ENCODE measurements at regions not wholly inside any gene's neighbourhood (a gene's known extent, or its start where the extent isn't known, plus 50 kb on each side); places are given as distances from the start of the nearest gene placed in this dataset.
"Not testable (repeated sequence)": the region's sequence is repeated elsewhere in the genome, so short reads cannot be mapped to it uniquely, and the experiment has no call there.

DNA sequence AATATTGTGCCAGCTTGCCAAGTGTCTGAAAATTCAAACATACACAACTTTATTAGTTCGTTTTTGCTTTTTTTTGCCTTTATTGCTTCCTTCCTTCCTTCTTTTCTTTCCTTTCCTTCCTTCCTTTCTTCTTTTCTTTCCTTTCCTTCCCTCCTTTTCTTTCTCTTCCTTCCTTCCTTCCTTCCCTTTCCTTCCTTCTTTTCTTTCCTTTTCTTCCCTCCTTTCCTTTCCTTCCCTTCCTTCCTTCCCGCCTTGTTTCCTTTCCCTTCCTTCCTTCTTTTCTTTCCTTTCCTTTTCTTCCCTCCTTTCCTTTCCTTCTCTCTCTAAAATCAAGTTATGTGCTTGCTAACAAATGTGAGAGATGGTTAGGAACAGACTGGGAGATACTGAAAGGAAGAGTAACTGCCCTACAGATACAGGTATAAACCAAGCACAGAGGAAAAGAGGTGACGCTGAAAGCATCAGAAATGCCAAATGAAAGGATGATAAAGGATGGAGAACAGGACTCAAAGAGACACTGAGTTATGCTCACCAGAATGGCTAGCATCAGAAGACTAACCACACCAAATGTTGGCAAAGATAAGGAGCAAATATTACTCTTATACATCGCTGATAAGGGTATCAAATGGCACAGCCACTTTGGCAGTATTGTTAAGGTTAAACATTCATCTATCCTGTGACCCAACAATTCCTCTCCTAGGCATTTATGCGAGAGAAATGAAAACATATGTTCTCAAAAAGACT lies 151.6 kb downstream of the MREG start:
- no peak for DNase-seq

DNA sequence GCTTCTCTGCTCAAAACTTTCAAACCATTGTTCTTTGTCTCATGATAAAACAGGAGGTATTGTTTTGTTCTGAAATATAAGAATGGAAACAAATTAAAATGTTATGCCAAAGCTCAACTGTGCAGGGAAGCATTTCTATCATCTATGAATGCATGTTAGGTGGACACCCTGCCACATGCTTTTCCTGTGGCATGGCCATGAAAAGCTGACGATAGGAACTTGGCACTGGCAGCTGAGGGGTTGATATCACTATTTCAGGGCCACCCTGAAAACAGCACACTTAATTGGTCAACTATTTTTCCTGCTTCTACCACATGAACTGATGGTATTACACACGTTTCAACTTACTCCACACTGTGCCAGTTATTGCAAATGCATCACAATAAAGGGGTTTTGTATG lies 157.3 kb downstream of the MREG start:
- no peak for DNase-seq

DNA sequence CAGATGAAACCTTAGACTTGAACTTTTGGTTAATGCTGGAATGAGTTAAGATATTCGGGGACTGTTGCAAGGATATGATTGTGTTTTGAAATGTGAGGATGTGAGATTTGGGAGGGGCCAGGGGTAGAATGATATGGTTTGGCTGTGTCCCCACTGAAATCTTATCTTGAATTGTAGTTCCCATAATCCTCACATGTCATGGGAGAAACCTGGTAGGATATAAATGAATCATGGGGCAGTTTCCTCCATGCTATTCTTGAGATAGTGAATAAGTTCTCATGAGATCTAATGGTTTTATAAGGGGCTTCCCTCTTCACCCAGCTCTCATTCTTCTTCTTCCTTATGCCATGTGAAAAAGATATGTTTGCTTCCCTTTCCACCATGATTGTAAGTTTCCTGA lies 158.0 kb downstream of the MREG start:
- not testable (repeated sequence) for DNase-seq

DNA sequence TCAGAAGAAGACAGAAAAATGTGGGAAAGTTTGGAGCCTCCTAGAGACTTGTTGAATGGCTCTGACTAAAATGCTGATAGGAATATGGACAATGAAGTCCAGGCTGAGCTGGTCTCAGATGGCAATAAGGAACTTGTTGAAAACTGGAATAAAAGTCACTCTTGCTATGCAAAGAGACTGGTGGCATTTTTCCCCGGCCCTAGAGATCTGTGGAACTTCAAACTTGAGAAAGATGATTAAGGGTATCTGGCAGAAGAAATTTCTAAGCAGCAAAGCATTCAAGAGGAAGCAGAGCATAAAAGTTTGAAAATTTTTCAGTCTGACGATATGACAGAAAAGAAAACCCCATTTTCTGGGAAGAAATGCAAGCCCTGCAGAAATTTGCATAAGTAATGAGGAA lies 159.3 kb downstream of the MREG start:
- DNase-seq, result no peak

DNA sequence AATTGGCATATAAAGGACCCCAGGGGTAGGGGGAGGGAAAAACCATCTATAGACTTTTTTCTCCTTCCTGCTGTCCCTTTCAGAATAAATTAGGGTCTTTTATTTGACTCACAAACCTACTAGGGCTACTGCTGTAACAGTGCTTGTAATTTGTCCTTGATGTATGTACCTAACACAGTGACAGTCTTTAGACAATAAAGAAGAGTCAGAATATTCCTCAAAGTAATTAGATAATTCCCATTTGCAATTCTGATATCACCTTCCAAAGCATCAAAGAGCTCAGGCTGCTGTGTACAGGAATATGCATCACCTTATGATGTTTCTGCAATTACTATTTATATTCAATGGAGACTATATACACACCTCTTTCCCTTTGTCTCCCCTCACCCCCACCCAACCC lies 161.7 kb downstream of the MREG start:
- DNase-seq, result no peak

DNA sequence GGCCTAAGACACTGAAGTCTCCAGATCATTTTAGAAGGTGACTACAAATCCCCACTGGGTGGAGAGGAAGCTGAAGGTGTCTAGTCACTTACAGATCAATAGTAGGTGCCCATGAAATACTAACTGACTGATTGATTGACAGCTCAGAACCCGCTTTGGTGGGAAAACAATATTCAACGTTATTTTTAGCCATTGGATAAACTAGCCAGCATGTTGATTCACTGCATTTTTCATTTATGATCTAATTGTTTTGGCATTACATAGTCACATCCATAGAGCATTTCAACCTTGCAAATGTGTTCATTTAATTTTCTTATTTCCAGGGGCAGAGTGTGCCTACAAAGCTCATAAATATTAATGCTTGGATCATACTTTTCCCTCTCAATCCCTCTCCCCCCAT lies 162.3 kb downstream of the MREG start:
- no peak for DNase-seq

DNA sequence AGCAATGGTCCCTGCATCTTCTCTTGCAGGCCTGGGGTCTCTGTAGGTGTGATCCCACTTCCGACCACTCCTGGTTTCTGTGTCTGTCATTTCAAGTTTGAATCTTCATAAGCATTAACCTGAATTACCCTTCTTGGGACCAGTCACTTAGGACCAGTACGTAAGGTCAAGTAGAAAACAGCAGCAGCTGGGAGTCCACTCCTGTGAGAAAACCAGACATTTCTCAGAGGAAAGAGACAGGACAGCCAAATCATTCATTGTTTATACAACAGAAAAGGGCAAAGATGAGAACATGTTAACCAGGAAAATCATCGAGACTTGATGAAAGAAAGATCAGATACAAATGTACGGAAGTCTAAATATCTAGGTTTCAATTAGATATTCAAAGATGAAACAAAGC lies 163.0 kb downstream of the MREG start:
- no peak for DNase-seq

DNA sequence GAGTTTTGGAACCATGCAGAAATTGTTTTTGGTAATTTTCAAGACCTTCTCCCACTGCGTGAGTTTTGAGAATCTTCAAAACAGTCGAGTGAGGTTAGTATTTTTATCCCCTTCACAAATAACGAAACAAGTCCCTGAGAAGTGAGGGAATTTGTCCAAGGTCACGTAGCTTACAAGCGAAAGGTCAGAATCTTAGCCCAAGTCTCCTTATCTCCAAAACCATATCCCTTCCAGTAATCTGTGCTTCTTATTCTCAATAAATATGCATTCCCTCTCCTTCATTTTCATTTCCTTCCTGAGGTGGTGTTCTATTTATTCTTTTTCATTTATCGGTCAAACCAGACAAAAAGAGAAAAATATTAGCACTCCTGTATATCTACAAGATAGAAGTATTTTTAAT lies 163.6 kb downstream of the MREG start:
- no peak for DNase-seq

DNA sequence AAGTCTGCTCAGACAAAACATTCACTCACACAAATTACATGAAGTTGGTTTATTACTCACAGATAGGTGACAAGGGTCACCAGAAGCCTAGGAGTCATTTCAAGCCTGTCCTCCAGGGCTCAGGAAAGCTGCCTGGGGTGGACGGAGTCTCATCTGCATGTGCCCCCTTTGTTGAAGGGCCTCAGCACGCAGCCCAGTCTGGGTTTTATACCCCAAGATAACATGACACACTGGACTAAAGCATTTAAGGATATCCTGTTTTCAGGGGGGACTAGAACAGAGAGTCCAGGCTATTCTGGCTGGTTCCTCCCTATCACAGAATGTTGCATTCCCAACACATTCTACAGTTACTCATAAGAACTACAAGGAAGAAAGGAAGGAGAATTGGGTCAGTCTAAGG lies 164.7 kb downstream of the MREG start:
- no peak for DNase-seq

DNA sequence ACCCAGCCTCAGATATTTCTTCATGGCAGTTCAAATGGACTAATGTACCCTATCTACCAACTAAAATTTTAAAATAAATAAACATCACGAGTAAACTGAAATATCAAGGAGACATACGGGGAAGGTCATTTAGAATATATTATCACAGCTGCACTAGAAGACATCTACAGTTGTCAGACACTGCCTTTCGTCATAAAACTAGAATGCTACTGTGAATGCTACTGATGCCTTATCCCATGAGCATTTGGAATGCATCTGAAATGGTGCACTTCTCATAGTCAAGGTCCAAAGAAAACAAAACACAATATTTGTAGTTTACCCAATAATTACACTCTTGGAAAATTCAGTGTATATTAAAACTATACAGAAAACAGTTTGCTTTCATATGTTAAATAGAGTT lies 165.2 kb downstream of the MREG start:
- no peak for DNase-seq

DNA sequence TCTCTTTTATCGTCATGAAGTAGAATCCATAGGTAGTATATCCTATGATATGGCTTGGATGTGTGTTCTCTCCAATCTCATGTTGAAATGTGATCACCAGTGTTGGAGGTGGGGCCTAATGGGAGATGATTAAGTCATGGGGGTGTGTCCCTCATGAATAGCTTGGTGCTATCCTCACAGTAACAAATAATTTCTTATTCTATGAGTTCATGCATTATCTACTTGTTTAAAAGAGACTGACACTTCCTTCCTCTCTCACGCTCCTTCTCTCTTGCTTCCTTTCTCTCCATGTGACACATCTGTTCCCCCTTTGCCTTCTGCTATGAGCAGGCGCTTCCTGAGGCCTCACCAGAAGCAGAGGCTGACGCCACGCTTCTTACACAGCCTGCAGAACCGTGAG lies 165.6 kb downstream of the MREG start:
- no peak for DNase-seq

DNA sequence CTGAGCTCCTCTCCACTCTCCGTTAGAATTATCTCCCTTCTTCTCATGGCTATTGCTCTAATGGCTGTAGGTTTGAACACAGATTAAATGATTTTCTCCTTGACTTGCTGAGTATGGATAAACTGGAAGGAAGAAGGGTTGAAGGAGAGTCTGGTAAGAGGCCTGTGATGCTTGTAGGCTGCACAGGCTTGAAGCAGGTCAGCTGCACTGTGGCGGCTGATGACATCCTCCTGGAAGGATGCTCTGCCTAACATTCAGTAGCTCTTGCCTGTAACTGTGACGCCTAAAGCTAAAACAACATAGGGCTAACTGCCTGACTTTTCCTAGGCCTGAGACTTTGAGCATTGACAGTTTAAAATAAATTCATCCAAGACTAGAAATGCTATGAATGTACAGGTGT lies 166.3 kb downstream of the MREG start:
- no peak for DNase-seq

DNA sequence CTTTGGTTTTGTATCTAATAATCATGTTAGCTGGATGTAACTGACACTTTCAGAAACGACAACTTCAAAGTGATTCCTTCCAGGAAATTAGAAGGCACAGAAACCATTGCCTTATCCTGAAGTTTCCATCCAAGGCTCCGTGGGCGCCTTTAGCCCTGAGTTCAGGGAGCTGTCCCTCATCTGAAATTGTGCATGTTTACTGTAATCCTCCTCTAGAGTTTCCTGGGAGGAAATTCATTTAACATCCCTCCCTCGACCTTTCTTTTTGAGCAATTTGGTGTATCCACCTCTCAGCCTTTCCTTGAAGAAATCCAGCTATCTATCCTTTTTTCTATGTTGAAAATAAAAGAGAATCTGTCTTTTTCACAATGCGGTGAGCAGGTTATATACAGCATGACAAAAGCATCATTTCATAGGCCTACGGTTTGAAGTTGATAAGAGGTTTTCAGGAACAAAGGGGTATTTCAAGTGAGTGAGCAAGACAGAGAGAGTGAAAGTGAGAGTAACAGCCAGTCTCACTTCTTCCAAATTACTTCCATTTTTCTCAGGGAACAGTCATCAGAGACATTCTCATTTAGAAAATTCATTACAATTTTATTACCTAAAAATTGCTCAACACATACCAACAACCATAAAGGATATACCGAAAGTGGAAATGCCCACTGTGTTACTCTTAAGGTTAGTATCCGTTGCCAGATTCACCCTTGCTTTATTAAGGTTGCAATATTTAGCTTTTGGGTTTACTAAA lies 167.3 kb downstream of the MREG start:
- DNase-seq, result no peak

DNA sequence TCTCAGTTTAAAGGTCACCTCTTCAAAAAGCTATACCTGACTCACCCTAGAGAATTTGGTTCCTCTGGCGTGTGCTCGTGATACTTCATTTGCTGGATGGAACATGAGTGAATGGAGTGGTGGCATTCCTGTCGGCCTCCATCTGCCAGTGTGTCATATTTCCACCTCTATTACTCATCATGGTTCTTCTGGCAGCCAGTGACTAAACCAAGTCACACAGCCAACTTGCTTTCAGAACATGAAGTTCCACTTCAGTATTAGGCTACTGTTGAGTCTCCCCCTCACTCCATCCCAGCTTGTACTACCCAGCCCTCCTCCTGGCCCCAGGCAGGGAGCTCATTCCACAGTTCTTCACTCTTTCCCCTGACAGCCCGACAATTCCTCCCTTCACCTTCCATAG lies 169.8 kb downstream of the MREG start:
- DNase-seq, result peak in 1 of 2 experiments; percentile 27

DNA sequence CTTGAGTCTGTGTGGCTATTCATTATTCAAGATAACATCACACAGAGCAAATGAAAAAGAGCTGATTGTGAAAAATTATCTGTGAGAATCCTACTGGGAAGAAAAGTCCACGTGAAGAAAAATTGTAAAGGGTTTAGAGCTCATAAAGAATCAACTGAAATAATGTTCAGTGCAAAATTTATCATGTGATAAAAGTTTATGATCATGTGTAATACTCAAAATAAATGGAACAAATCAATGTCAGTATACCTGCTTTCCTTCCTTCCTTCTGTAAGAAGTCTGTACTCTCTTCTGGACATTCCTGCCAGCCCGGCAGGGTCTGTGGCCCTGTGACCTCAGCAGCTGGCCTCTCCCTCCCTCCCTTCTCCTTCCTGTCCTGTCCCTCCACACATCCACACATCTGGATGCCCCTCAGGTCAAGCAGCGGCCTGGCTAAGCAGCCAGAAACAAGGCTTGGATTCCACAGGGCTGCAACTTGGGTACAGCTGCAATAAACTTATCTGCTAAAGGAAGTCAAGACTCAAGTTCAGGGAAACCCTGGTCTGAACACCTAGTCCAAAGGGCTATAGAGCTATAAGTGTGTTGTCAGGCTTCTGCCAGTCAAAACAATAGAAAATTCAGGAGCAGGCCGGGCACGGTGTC lies 172.1 kb downstream of the MREG start:
- no peak for DNase-seq

DNA sequence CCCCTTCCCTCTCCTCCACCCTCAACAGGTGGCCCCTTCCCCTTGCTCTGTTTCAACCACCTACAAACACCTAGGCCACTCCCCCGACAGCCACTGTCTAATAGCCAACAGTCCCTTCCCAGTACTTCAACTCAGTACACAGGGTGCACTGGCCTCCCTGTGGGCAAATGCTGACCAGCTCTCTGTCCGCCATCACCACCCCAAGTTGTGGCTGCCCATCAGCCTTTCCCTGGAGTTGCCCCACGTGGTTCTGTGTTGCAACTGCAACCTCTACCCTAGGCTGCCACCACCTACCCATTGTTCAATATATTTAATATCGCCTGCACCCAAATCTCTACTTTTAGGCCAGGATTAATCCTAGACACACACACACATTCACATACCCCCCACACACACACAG lies 173.5 kb downstream of the MREG start:
- DNase-seq, result no peak

DNA sequence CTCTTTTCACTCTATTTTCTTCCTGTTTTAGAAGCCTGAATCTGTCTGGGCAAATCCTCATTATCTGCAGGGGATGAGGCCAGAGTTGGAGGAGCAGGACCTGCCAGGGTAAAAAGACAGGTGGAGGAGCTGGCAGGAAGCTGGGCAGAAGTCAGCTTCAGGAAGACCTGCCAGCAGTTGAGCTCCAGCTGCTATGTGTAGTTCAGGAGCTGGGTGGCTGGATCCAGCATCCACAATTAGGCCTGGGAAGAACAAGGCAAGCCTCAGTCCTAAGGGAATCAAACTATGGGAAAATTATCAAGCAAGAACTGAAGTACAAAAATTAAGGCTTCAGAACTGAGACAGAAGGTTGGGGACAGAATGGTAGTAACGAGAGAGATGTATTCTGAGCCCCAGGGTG lies 174.0 kb downstream of the MREG start:
- no peak for DNase-seq

DNA sequence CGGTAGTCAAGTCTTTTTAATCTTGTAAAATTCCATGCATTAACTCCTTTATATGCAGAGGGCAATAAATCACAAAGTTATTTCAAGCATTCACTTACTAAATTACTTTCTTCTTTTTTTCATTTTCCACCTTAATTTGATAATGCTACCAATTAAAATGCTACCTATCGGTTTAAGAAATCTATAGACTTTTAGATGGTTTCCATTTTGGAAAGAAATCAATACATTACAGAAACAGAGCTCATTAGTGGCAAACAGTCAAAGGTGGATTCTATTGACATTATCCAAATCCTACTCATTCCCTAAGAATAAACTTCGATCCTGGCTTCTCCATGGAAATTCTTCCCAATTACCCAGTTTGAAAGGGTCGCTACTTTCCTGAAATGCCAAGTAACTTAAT lies 176.5 kb downstream of the MREG start:
- no peak for DNase-seq

DNA sequence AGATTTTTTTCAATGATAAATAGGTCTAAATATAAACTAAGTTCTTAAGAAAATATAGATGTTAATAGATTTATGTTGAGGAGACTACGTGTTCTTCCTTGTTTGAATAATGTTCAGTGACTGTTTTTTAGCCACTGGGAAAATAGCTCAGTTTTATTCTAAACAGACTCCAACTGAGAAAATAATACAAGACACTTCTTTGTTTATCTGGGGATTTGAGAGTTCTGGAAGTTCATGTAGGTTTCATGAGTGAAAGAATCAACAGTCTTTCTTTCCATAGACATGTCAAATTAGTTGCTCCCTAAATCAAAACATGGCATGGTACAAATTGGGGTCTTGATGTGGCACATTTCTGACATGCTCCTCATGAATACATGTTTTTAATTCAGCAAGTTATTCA lies 177.7 kb downstream of the MREG start:
- DNase-seq, result no peak

DNA sequence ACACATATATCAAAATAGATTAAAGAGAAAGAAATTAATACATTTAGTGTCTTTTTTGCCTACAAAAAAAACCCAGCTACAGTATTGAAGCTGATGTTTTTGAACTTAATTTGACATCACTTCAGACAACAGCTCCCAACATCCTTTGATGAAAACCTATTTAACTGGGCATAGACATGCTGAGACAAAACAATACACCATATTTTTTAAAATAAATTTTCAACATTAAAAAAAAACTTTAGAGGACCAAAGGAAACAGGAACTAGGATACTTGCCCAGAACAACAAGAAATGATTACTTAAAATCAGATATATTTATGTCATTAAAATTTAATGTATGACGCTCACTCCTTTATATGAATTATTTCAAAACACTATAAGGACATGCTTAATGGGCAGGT lies 178.1 kb downstream of the MREG start:
- DNase-seq, result no peak

DNA sequence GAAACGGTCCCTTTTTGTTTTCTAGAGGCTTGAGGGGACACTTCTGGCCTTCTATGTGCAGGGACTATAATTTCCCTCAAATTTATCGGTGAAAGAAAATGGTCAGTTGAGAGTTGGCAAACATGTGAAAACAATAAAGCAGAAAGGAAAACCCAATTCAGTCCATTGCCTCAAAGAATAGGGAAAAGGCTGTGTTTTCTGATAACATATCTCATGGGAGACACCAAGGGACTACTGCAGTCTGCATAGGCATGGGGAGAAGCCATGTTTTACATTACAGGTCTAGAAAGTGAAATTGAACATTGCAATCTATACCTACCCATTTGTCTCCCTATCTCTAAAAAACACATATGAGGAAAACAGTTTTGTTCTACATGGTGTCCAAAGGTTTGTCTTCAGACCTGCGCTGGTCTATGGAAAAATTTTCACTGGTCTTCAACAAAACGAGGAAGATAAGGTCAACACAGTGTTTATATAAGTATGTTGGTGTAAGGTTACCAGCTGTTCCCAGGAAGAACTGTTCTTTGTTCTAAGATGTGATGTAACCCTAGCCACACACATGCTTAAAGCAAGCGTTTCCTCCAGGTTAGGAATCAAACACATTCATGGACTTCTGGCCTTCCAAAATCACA lies 179.7 kb downstream of the MREG start:
- no peak for DNase-seq

DNA sequence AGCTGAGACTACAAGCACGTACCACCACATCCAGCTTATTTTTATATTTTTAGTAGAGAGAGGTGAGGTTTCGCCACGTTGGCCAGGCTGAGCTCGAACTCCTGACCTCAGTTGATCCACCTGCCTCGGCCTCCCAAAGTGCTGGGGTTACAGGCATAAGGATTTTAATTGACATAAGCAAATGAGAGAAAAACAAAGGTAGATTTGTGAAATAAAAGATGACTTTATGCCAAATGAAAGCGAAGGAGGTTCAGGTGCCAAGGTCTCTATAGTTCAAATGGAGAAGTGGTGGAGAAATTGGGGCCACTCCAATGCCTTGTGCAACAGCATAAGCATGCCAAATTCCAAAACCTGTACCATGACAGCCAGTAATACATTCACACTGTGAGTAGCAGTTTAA lies 180.6 kb downstream of the MREG start:
- no peak for DNase-seq

DNA sequence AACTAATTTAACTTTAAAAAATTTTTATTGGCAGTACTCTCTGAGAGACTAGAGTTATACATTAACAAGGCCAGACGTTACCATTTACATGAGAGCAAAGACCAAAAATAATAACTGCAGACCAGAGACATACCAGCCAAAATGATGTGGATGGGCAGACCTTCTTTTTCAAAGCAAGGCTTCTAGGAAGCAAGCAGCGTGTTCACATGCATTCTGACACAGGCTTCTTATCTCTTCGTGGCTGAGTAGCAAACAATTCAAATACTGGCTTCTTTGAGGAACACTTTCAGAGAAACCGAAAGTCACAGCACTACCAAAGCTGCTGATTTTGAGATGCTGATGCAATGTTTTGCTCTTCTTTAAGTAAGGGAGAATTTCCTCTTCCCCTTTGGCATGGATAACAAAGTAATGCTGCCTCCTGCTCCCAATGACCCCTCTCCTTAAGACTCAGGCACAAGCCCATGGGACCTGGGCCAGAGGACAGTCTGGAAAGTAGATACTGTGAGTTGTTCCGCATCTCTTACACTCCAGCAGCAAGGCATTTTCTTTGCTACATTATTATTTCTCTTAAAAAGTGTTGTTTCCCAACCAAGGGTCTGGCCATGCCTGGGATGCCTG lies 181.9 kb downstream of the MREG start:
- DNase-seq, result no peak

All from NCI-H446 (cell line).